Heart left ventricle (tissue), 13 donors: ENCODE measurements at regions not wholly inside any gene's neighbourhood (a gene's known extent, or its start where the extent isn't known, plus 50 kb on each side); places are given as distances from the start of the nearest gene placed in this dataset.

Experiments
- CTCF ChIP-seq, 12 donors: fragments of 200-600 bp; sonication (generic) in 4 of 12; IDR thresholded peaks; one replicate each; pipeline versions ENCODE4 v1.5.0 to v1.8.0; 2018 to 2022; ENCODE audit warnings: antibody characterized with exemption in 12 of 12, mild to moderate bottlenecking in 5 of 12
- POLR2A ChIP-seq, 2 donors: fragments of 450-650 bp; IDR thresholded peaks; one replicate each; pipeline ENCODE4 v1.6.1; 2017; ENCODE audit warnings: antibody characterized with exemption in 2 of 2, mild to moderate bottlenecking in 2 of 2, moderate library complexity in 2 of 2
- donor health status: ischemic (EF 13 %, LVEDD 7.1; RV severe dilation, severe dysfunction).
- donor health status: DM: no; HTN: yes; CAD: no.
- donor health status: DM: no; HTN: no; CAD: no.
- donor health status: ischemic (EF 25% LVEDD 6.9; RV normal size, moderate dysfunction).
- donor health status: ischemic (EF 25% LVEDD 5.7; RV mildly dilated, moderate dysfunction).
- donor health status: ischemic (EF 35%, LVEDD 5.7; RV mildly dilated, moderate dysfunction).
- donor health status: nonischemic (EF 11% LVEDD 7.7; RV severe dilation, severe dysfunction).
- donor health status: DM: yes; HTN: yes; CAD: no.
- donor health status: PGD.
- donor health status: ischemic (EF 29% LVEDD 5.4; RV normal size, mild dysfunction).
- donor health status: nonischemic (EF 23%, LVEDD 6.1; RV moderate dilation, normal function).

- TF ChIP-seq POLR2A (IDR thresholded peaks at IDR 0.05) (no peak), CTCF (IDR thresholded peaks at IDR 0.05) (no peak)
Measured at GRCh38 chr1:81583878-81584277, 216.9 kb upstream of the ADGRL2 start.
